Activated naive CD4-positive, alpha-beta T cell treated with anti-CD3 and anti-CD28 coated beads, Interleukin-2, amount 10 ng/mL, durations not matched to agents 7 days and 5 days (primary cell): ENCODE measurements at regions not wholly inside any gene's neighbourhood (a gene's known extent, or its start where the extent isn't known, plus 50 kb on each side); places are given as distances from the start of the nearest gene placed in this dataset.
"Not testable (repeated sequence)": the region's sequence is repeated elsewhere in the genome, so short reads cannot be mapped to it uniquely, and the experiment has no call there.

Source experiments
- CTCF ChIA-PET: fragments of 350-600 bp; sonication (Branson Sonifier 250); formaldehyde crosslinking; loops from one replicate; lab custom pipeline; 2021; ENCODE audit warnings: antibody characterized with exemption; lab: Charles Lee
- DNase-seq: peaks from one replicate; pipeline ENCODE4 v3.0.0-alpha.2; 2020
- H3K27ac Mint-ChIP-seq: one replicate; pipeline ENCODE4 v1.8.0; 2021; ENCODE audit warnings: mild to moderate bottlenecking, moderate library complexity, mixed read lengths
- H3K27me3 Mint-ChIP-seq: one replicate; pipeline ENCODE4 v1.8.0; 2021; ENCODE audit warnings: mild to moderate bottlenecking, mixed read lengths
- H3K36me3 Mint-ChIP-seq: one replicate; pipeline ENCODE4 v1.8.0; 2021; ENCODE audit warnings: mixed read lengths
- H3K4me1 Mint-ChIP-seq: one replicate; pipeline ENCODE4 v1.8.0; 2021; ENCODE audit warnings: mixed read lengths
- H3K4me3 Mint-ChIP-seq: one replicate; pipeline ENCODE4 v1.8.0; 2021; ENCODE audit warnings: mild to moderate bottlenecking, moderate library complexity, mixed read lengths
- H3K9me3 Mint-ChIP-seq: one replicate; pipeline ENCODE4 v1.8.0; 2021; ENCODE audit warnings: mixed read lengths

GRCh38 chr5:108590799-108591198 lies 156.9 kb upstream of the FER start:
- Mint-ChIP-seq H3K4me3 (no peak overlapping the region), H3K9me3 (no peaks in the 10 kb centered on the region), H3K27me3 (no peaks in the 10 kb centered on the region), H3K4me1 (no peaks in the 10 kb centered on the region), H3K27ac (no peak overlapping the region), H3K36me3 (no peaks in the 10 kb centered on the region)
- DNase-seq, result no peak
- CTCF ChIA-PET, result no interaction called here

GRCh38 chr5:108588323-108588722 lies 159.4 kb upstream of the FER start:
- H3K4me1 Mint-ChIP-seq, result no peaks in the 10 kb centered on the region
- no peak overlapping the region for H3K27ac Mint-ChIP-seq
- no peaks in the 10 kb centered on the region for H3K36me3 Mint-ChIP-seq

GRCh38 chr5:108587821-108588220 lies 159.9 kb upstream of the FER start:
- Mint-ChIP-seq H3K4me1 (no peaks in the 10 kb centered on the region), H3K27me3 (no peaks in the 10 kb centered on the region), H3K36me3 (no peaks in the 10 kb centered on the region), H3K9me3 (no peaks in the 10 kb centered on the region), H3K4me3 (no peak overlapping the region), H3K27ac (no peak overlapping the region)
- DNase-seq, result no peak
- CTCF ChIA-PET, result no interaction called here

More at GRCh38 chr5:108588323-108588722, 159.4 kb upstream of the FER start:
- Mint-ChIP-seq H3K27me3 (no peaks in the 10 kb centered on the region), H3K9me3 (no peaks in the 10 kb centered on the region), H3K4me3 (no peak overlapping the region)
- CTCF ChIA-PET, result no interaction called here
- DNase-seq, result no peak

- DNase-seq, result no peak
- Mint-ChIP-seq H3K9me3 (no peaks in the 10 kb centered on the region), H3K36me3 (no peaks in the 10 kb centered on the region), H3K27me3 (no peaks in the 10 kb centered on the region), H3K4me1 (no peaks in the 10 kb centered on the region), H3K4me3 (no peak overlapping the region), H3K27ac (no peak overlapping the region)
- CTCF ChIA-PET, result no interaction called here
These were observed 166.7 kb upstream of the FER start for GRCh38 chr5:108581026-108581425.

GRCh38 chr5:108579236-108579635 lies 168.5 kb upstream of the FER start:
- Mint-ChIP-seq H3K4me1 (no peaks in the 10 kb centered on the region), H3K36me3 (no peaks in the 10 kb centered on the region), H3K27me3 (no peaks in the 10 kb centered on the region), H3K9me3 (peaks cover 1% of the 10 kb centered on the region), H3K27ac (no peak overlapping the region), H3K4me3 (no peak overlapping the region)
- CTCF ChIA-PET, result no interaction called here
- no peak for DNase-seq

- no peak overlapping the region for H3K27ac Mint-ChIP-seq
- no peak for DNase-seq
These were observed 168.9 kb upstream of the FER start for GRCh38 chr5:108578791-108579190.

GRCh38 chr5:108567429-108567828 lies 180.3 kb upstream of the FER start:
- H3K9me3 Mint-ChIP-seq, result no peaks in the 10 kb centered on the region

More at GRCh38 chr5:108578791-108579190, 168.9 kb upstream of the FER start:
- Mint-ChIP-seq H3K4me3 (no peak overlapping the region), H3K36me3 (no peaks in the 10 kb centered on the region), H3K9me3 (peaks cover 3% of the 10 kb centered on the region), H3K27me3 (no peaks in the 10 kb centered on the region), H3K4me1 (no peaks in the 10 kb centered on the region)
- CTCF ChIA-PET, result no interaction called here

GRCh38 chr5:108564441-108564840 lies 182.5 kb upstream of the FBXL17 start:
- H3K36me3 Mint-ChIP-seq, result no peaks in the 10 kb centered on the region
- H3K27me3 Mint-ChIP-seq, result no peaks in the 10 kb centered on the region
- no peaks in the 10 kb centered on the region for H3K4me1 Mint-ChIP-seq
- H3K9me3 Mint-ChIP-seq, result no peaks in the 10 kb centered on the region
- H3K27ac Mint-ChIP-seq, result no peak overlapping the region
- no peak for DNase-seq
- CTCF ChIA-PET, result no interaction called here
- no peak overlapping the region for H3K4me3 Mint-ChIP-seq

More at GRCh38 chr5:108567429-108567828, 180.3 kb upstream of the FER start:
- Mint-ChIP-seq H3K27me3 (no peaks in the 10 kb centered on the region), H3K4me3 (no peak overlapping the region), H3K36me3 (no peaks in the 10 kb centered on the region), H3K27ac (no peak overlapping the region), H3K4me1 (no peaks in the 10 kb centered on the region)
- CTCF ChIA-PET, result no interaction called here
- DNase-seq, result no peak

- Mint-ChIP-seq H3K9me3 (no peaks in the 10 kb centered on the region), H3K36me3 (no peaks in the 10 kb centered on the region), H3K27me3 (no peaks in the 10 kb centered on the region), H3K4me1 (no peaks in the 10 kb centered on the region), H3K4me3 (no peak overlapping the region), H3K27ac (no peak overlapping the region)
- DNase-seq, result no peak
- CTCF ChIA-PET, result no interaction called here
These were observed 180.2 kb upstream of the FBXL17 start for GRCh38 chr5:108562205-108562454.

GRCh38 chr5:108561416-108562204 lies 179.7 kb upstream of the FBXL17 start:
- no peak for DNase-seq
- Mint-ChIP-seq H3K27me3 (no peaks in the 10 kb centered on the region), H3K27ac (no peak overlapping the region), H3K36me3 (no peaks in the 10 kb centered on the region), H3K9me3 (no peaks in the 10 kb centered on the region), H3K4me3 (no peak overlapping the region), H3K4me1 (no peaks in the 10 kb centered on the region)
- CTCF ChIA-PET, result no interaction called here

GRCh38 chr5:108560581-108560980 lies 178.7 kb upstream of the FBXL17 start:
- no peak for DNase-seq

GRCh38 chr5:108560166-108560565 lies 178.3 kb upstream of the FBXL17 start:
- no peak overlapping the region for H3K27ac Mint-ChIP-seq
- CTCF ChIA-PET, result no interaction called here
- H3K9me3 Mint-ChIP-seq, result no peaks in the 10 kb centered on the region
- no peaks in the 10 kb centered on the region for H3K36me3 Mint-ChIP-seq
- no peak for DNase-seq
- H3K4me3 Mint-ChIP-seq, result no peak overlapping the region
- H3K27me3 Mint-ChIP-seq, result no peaks in the 10 kb centered on the region
- H3K4me1 Mint-ChIP-seq, result no peaks in the 10 kb centered on the region

More at GRCh38 chr5:108560581-108560980, 178.7 kb upstream of the FBXL17 start:
- no peaks in the 10 kb centered on the region for H3K4me1 Mint-ChIP-seq
- H3K27ac Mint-ChIP-seq, result no peak overlapping the region
- no peaks in the 10 kb centered on the region for H3K36me3 Mint-ChIP-seq
- H3K27me3 Mint-ChIP-seq, result no peaks in the 10 kb centered on the region
- H3K4me3 Mint-ChIP-seq, result no peak overlapping the region
- no peaks in the 10 kb centered on the region for H3K9me3 Mint-ChIP-seq
- CTCF ChIA-PET, result no interaction called here

GRCh38 chr5:108558840-108559239 lies 176.9 kb upstream of the FBXL17 start:
- CTCF ChIA-PET, H3K36me3 Mint-ChIP-seq, H3K4me1 Mint-ChIP-seq, H3K27ac Mint-ChIP-seq, H3K4me3 Mint-ChIP-seq, DNase-seq, H3K27me3 Mint-ChIP-seq, H3K9me3 Mint-ChIP-seq: not testable (repeated sequence)

GRCh38 chr5:108558142-108558541 lies 176.2 kb upstream of the FBXL17 start:
- CTCF ChIA-PET, result not testable (repeated sequence)

GRCh38 chr5:108557686-108558085 lies 175.8 kb upstream of the FBXL17 start:
- H3K4me3 Mint-ChIP-seq, result no peak overlapping the region
- H3K36me3 Mint-ChIP-seq, result no peaks in the 10 kb centered on the region
- no peaks in the 10 kb centered on the region for H3K9me3 Mint-ChIP-seq
- CTCF ChIA-PET, result no interaction called here
- H3K4me1 Mint-ChIP-seq, result no peaks in the 10 kb centered on the region
- no peak for DNase-seq
- no peak overlapping the region for H3K27ac Mint-ChIP-seq
- H3K27me3 Mint-ChIP-seq, result no peaks in the 10 kb centered on the region

More at GRCh38 chr5:108558142-108558541, 176.2 kb upstream of the FBXL17 start:
- not testable (repeated sequence) for H3K9me3 Mint-ChIP-seq, H3K4me1 Mint-ChIP-seq, H3K27ac Mint-ChIP-seq, H3K27me3 Mint-ChIP-seq, DNase-seq, H3K36me3 Mint-ChIP-seq, H3K4me3 Mint-ChIP-seq
